NCI-H524 treated with DMSO at 0.1 percent for 48 hours (cell line): ENCODE measurements at regions not wholly inside any gene's neighbourhood (a gene's known extent, or its start where the extent isn't known, plus 50 kb on each side); places are given as distances from the start of the nearest gene placed in this dataset.
"Not testable (repeated sequence)": the region's sequence is repeated elsewhere in the genome, so short reads cannot be mapped to it uniquely, and the experiment has no call there.

Source experiments
- DNase-seq: peaks from one replicate; lab custom pipeline; 2025; lab: John Stamatoyannopoulos, UW

DNA sequence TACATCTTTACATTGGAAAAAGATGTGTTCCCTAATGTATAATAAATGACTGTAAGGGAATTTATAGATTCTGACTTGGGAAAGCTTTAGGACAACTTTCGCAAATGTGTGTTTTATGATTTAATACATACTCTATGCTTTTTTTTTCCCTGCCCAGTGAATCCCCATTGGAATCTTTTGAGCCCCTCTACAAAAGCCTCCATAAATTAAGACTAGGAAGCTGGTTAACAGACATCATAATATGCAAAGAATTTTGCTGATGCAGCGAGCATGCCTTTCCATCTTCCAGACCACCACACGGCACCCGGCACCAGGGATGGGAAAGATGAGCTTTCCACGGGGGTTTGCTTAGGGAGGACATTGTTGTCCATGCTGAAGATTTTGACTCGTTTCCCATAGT lies 156.1 kb upstream of the IVNS1ABP start:
- DNase-seq: no peak

DNA sequence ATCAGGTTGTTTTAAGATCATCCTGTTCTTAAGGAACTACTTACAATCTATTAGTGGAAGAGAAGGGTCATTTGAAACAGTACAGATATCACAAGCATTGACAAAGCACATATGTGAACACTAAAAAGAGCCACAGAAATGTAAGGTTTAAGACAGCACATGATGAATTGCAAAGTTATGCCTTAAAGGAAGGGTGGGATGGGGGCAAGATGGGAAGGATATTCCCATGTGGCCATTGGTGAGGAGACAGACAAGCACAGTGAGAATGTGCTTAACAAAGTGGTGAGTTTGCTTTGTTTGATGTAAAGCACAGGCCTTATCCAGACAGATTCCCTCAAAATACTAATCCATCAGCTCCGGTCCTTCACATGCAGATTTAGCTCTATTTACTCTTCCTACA lies 151.6 kb upstream of the IVNS1ABP start:
- DNase-seq: no peak

DNA sequence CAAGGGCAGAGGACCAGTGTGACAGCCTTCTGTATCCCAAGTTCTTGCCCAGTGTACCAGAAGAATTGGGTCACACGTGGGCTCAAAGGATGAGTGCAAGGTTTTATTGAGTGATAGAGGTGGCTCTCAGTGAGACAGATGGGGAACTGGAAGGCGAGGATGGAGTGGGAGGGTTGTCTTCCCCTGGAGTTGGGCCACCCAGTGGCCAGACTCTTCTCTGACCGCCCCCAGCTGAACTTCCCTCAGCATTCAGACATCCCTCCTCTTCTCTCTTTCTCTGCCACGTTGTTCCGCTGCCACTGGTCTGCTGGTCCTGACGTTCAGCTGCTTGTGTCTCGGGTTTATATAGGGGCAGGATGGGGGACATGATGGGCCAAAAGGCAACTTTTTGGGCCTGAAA lies 150.1 kb upstream of the IVNS1ABP start:
- no peak for DNase-seq

DNA sequence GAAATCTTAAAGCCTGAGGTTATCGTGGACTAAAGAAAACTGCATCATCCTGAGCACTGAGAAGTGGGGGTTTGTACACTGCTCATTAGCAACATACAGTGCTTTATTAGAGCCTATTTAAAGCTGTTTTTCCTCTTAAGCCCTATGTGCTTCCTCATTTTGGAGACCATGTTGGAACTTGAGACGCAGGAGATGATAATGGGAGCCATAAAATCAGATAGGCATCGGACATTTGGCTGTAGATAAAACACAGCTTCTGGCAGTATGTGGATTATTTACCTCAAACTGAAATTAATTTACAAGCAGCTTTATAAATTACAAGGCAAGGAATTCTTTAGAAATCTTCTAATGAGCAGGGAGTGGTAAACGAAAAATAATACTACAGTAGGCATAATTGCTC lies 147.7 kb upstream of the IVNS1ABP start:
- no peak for DNase-seq

DNA sequence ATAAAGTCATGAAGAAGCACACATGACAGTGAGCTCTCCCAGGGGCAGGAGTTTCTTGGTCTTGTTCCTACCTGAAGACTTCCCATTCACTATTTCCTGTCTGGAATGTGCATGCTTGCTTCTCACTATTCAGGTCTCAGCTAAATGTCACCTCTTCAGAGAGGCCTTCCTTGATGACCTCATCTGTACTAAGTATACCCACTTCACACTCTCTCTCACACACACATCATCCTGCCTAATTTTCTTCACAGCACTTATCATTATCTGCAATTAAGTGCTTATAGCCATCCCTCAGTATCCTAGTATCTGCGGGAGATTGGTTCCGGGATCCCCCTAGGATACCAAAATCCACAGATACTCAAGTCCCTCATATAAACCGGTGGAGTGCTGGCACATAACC lies 146.4 kb upstream of the IVNS1ABP start:
- no peak for DNase-seq

DNA sequence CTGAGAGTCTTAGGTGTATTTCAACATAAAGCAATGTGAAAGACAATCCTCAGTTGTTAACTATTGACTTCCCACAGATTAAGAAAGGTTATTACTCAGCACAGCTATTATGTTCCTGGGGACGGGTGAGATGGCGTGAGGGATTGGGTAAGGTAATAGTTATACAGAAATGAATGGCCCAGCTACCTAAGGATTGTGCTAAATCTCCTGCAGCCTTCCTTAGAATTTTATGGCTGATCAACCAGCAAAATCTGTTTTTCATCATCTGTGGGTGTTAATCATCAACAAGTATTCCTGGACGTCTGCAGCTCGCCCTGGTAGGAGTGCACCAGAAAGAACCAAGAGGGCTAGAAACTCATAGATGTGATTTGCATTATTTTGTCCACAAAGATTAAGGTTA lies 146.0 kb upstream of the IVNS1ABP start:
- DNase-seq: no peak

DNA sequence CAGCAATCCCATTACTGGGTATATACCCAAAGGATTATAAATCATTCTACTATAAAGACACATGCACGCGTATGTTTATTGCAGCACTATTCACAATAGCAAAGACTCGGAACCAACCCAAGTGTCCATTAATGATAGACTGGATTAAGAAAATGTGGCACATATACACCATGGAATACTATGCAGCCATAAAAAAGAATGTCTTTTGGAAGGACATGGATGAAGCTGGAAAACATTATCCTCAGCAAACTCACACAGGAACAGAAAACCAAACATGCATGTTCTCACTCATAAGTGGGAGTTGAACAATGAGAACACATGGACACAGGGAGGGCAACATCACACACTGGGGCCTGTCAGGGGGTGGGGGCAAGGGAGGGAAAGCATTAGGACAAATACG lies 143.7 kb upstream of the IVNS1ABP start:
- DNase-seq: not testable (repeated sequence)

DNA sequence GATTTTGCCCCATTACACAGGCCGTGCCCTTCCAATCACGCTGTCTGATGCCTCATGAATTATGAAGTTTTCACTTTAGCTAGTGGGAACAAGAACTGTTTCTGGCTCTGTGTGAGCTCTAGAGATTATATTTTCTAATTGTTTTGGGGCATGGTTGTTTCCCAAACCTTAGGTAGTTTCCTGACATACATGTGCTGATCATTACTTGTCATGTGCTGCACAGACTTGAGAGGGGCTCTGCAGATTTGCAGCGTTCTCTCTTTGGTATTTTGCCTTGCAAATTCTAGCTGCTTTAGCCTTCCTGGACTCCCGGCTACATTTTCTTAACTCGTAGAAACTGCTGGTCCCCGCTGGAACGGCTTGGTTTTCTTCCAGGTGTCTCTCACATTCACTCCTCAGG lies 142.1 kb upstream of the IVNS1ABP start:
- no peak for DNase-seq

DNA sequence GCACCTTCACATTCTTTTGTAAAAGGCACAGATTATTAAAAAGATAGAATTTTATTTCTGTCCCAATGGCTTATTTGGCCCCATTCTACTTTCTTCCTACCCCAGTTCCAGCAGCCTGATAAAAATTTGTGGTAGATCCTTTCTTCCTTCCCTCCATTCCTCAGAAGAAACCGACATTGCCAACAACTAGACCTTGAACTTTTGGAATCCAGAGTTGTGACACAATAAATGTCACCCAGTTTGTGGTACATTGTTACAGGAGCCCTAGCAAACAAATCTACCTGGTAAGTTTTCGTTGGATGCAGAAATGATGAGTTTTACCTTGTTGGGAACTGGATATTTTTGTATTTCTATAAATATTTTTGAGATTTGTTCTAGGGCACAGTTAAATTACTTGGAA lies 141.6 kb upstream of the IVNS1ABP start:
- DNase-seq: no peak

DNA sequence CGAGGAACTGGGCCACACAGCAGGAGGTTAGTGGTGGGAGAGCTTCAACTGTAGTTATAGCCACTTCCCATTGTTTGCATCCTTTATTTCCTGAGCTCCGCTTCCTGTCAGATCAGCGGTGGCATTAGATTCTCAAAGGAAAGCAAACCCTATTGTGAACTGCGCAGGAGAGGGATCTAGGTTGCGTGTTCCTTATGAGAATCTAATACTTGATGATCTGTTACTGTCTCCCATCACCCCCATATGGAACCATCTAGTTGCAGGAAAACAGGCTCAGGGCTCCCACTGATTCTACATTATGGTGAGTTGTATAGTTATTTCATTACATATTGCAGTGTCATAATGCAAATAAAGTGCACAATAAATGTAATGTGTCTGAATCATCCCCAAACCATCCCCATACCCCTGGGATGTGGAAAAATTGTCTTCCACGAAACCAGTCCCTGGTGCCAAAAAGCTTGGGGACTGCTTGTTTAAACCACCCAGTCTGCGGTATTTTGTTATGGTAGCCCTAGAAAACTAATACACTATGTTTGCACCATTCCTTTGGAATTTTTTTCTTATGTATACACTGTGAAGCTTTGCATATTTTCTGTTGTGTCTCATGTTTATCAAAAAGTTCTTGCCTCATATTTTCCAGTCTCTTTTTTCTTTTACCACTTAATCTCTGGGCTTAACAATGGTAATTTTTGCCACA lies 136.6 kb upstream of the IVNS1ABP start:
- DNase-seq: no peak

DNA sequence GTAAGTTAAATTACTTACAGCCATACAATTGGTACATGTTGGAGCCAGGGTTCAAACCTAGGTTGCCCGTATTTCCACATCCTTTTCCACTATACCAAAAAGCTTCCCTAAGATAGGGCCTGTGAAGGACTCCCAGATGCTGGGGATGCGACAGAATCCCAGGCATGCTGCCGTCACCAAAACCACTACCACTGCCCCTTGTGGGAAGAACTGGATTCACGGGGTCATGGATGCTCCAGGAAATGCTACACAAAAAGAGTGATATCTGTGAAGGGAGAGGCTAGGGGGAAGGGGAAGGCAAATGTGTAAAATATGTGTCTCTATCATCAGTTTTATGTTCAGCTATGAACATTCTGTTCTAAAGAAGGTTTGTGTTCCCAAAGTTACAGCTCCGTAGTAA lies 133.9 kb upstream of the IVNS1ABP start:
- DNase-seq: no peak

DNA sequence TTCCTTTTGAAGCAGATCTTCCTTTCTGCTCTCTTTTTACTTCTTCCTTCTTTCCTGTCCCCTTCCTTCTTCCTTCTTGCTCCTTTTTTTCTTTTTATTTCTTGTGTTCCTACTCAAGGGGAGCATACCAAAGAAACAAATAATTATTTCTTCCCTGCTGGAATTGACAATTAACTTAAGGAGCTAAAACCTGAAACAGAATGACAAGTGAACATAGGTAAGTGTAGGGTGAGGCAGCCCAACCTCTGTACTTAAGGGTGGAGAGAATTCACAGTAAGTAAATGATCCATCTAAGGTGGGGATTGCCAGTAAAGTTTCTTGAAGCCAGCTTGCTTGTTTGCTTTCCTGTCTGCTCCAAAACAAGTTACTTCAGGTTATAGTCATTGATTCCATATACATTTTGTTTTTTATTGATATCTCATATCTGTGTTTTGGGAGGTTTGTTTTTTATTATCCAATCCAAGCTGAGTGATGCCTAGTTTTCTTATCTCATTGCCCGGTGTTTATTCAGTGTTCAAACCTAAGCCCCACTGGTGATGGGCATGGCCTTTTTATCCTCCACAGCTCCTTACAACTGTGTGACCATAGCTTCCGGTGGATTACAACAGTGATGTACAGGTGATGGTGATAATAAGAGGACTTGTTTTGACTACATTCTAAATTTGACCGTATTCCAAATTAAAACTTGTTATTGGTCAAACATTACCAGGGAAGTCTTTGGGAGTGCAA lies 133.2 kb upstream of the IVNS1ABP start:
- DNase-seq: no peak

DNA sequence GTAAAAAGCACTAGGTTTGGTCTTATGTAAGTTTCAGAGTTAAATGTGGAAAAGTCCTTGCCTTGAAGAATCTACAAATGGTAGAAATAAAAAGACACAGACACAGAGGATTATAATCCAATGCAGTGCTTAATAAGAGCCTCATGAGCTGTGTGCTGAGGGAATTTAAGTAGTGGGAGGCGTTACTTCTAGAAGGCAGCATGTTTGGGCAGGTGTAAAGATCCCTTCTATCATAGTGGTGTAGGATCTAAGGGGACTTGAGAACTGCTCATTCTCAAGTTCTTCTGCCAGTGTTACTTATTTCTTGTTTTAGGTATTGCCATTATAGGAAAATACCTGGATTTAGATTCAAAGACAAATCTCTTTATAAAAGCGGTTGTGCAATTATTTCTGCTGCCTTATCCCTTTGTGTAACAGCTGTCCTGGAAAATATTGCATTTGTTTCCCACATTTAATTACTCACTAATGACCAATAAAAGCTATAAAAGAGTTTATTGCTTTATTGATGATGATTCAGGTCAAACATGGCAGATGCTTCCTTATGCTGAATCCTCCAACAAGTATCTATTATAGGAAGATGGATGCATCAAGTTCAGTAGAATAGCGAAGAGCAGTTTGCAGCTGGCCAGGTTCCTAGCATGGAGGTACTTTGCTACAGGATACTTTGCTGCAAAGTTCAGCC lies 132.5 kb upstream of the IVNS1ABP start:
- no peak for DNase-seq

DNA sequence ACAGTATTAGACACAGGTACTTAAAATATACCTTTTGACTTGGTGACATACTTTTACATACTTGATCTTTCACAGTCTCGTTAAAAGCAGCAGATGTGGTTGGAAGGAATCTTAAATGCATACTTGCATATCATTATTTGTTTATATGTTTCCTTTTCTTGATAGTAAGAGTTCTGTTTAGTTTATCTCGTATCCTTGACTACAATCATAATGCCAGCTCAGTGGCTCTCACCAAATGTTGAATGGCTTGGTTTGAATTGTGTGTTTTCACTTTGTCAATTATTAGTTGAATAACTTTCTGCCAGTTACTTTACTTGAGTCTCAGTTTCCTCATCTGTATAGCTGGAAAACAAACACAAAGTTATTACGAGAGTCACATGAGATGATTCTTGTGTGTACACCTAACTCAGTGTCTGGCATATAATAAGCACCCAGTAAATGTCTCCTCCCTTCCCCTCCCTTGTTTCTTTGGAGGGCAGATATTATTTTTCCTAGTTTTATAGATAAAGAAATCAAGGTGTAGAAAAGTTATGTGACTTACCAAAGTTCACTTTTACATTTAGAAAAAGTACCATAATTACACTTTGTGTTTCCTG lies 131.6 kb upstream of the IVNS1ABP start:
- DNase-seq: no peak

DNA sequence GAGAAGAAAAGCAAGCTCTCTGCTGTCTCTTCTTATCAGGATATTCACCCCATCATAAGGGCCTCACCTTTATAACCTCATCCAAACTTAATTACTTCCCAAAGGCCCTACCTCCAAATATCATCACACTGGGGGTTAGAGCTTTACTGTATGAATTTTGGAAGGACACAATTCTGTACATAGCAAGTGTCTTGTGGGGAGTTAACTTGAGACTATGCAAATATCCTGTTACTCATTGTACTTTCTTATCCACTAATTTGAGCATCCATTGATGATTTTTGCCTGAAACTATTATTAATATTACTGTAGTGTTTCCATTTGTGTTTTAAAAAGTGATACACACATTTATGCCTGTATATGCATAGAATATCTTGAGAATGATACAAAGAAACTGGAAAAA lies 129.1 kb upstream of the IVNS1ABP start:
- no peak for DNase-seq

DNA sequence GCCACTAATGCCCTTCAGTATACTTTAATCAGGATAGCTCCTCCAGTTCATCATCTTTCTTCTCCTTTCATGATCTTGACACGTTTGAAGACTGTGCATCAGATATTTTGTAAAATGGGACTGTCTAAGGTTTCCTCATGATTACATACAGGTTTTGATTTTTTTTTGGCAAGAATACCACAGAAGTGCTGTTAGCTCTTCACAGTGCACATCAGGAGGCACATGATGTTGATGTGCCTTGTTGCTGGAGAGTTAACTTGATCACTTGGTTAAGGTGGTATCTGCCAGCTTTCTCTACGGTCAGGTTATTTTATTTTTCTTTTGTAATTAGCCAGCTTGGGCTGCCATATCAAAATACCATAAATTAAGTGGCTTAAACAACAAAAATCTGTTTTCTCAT lies 128.6 kb upstream of the IVNS1ABP start:
- DNase-seq: no peak

DNA sequence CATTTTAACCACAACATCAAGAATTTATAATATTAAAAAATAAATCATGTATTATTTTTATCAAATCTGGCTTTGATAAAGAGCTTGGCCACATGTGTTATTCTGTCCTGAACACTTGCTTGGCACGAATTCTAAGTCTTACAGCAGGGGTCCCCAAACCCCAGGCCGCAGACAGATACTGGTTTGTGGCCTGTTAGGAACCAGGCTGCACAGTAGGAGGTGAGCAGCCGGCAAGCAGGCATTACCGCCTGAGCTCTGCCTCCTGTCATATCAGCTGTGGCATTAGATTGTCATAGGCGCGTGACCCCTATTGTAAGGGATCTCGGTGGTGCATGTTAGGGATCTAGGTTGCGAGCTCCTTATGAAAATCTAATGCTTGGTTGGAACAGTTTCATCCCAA lies 127.6 kb upstream of the IVNS1ABP start:
- DNase-seq: no peak

DNA sequence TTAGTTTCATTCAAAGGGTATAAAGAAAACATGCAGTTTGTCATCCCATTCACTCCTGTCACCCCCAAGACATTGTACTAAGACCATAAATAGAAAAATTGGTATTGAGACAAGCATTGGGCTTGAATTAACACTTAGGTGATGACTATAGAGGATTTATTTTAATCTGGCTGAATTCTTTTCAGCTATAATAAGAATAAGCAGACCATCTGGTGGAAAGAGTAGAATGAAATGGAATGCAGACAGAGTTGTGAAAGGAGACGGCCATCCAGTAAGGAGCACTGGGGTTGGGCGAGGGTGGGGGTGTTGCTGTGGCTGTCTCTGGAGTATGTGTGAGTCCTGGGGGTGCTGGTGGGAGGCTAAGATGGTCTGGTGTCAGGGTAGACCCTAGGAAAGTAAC lies 125.0 kb upstream of the IVNS1ABP start:
- no peak for DNase-seq

DNA sequence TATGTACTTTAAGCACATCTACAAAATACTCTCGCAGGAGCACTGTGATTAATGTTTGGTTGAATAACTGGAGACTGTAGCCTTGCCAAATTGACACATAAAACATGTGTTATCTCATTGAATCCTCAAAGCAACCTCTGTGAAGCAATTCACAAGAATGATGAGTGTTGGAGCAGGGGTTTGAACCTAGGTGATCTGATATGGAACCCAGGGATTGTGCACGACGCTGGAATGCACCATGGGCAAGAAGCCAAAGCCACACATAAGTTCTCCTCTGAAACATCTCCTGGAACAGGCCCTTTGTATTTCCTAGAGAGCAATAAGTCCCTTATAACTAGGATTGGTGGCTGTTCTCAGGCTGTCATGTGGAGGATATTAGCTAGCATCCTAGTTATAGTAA lies 124.6 kb upstream of the IVNS1ABP start:
- no peak for DNase-seq

DNA sequence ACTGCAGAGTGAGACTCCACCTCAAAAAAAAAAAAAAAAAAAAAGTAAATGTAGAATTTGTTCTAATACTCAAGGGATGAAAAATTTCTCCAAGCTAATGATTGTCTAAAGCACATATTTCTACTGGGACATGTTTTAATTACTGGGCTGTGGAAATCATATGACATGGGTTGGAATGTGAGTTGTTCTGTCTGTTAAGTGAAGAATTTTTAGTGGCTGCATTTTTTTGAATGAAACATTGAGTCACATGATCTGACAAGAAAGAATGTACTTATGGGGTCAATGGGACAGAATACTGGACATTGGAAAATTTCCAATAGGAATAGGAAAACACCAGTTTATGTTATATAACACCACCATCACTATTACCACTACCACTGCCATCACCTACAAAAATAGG lies 123.8 kb upstream of the IVNS1ABP start:
- no peak for DNase-seq

DNA sequence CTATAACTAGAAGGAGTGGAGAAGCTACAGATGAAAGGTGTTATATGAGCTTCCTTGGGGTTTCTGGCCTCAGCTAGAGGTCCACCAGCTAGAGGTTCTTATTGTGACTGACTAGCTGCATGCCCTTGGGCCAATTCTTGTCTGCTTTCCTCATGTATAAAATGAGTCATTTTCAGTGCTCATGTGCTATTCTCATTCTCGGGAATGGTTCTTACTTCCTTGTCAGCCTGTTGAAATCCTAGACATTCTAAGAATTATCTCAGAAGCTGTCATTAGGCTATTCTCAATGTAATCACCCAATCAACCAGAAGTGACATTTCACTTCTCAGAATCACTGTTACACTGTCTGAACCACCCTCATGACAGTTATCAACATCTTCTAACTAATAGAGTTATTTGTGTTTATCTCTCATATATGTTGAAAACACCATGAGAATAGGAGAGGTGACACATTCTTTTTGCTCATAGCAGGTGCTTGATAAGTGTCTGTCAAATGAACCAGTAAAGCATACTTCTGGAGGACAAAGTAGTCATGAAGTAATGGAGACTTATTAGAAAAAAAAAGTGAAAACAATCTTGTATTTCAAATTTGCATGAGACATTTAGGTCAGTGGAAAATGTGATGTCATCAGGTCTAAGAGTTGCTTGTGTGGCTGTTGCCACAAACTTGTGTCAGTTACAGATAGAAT lies 122.8 kb upstream of the IVNS1ABP start:
- DNase-seq: no peak

DNA sequence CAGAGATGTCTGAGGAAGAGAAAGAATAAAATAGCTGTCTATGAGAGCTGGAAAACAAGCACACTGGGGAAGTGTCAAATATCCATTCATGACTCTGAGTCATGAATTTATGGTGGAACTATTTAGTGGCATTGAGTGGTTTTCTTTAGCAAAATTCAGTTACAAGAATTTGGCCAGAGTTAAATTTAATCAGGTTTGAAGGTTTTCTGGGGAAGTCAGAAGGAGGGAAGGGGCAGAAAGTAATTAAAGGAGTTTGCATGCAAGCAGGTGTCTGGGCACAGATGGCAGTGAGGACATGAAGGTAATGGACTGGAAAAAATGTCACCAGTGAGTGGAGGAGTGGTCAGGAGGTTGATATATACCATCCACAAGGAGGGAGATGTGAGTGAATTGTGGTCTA lies 121.9 kb upstream of the IVNS1ABP start:
- DNase-seq: no peak
